ENCODE measurements at regions not wholly inside any gene's neighbourhood (a gene's known extent, or its start where the extent isn't known, plus 50 kb on each side); places are given as distances from the start of the nearest gene placed in this dataset.

GRCh38 chr1:22290157-22290556 is 147.3 kb upstream of the WNT4 start:
- Histone ChIP-seq H2BK15ac (ENCODE audit: low read length) (no peak overlapping the region), H3K36me3 (replicated peaks in 1 of 2; ENCODE audit: control insufficient read depth in 2 of 2, insufficient read depth in 2 of 2, low read length in 2 of 2) (no peaks in the 10 kb centered on the region), H3K27me3 (ENCODE audit: control insufficient read depth in 3 of 3, insufficient read depth in 3 of 3, low read depth in 1 of 3, low read length in 3 of 3) (peaks cover 0 to 9% (median 0%) of the 10 kb centered on the region in 3 experiments), H3K4ac (ENCODE audit: low read length) (no peak overlapping the region), H3K4me3 (ENCODE audit: low read length in 2 of 2) (no peak overlapping the region), H3K79me1 (ENCODE audit: low read depth, low read length) (no peaks in the 10 kb centered on the region), H3K14ac (ENCODE audit: low read length) (no peak overlapping the region), H2AFZ (ENCODE audit: low read length) (no peak overlapping the region), H3K18ac (ENCODE audit: low read length) (no peak overlapping the region), H3K27ac (replicated peaks; ENCODE audit: low read length) (no peak overlapping the region), H4K91ac (ENCODE audit: low read depth, low read length, poor library complexity) (no peak overlapping the region), H2BK12ac (ENCODE audit: low read length) (no peak overlapping the region), H3K4me2 (ENCODE audit: insufficient read depth, low read length, poor library complexity, severe bottlenecking) (no peak overlapping the region), H4K8ac (ENCODE audit: low read depth, low read length) (no peak overlapping the region), H3K9ac (ENCODE audit: low read depth, low read length, poor library complexity) (no peak overlapping the region), H2BK120ac (ENCODE audit: low read depth, low read length) (no peak overlapping the region), H2BK5ac (ENCODE audit: low read length) (no peak overlapping the region), H2AK5ac (ENCODE audit: low read depth, low read length) (no peak overlapping the region), H3K9me3 (replicated peaks in 1 of 2; ENCODE audit: control insufficient read depth in 2 of 2, insufficient read depth in 1 of 2, low read depth in 1 of 2, low read length in 2 of 2) (no peaks in the 10 kb centered on the region), H3K4me1 (ENCODE audit: control insufficient read depth in 2 of 2, insufficient read depth in 1 of 2, low read depth in 1 of 2, low read length in 2 of 2) (no peaks in the 10 kb centered on the region), H3K23ac (ENCODE audit: low read depth, low read length, poor library complexity) (no peak overlapping the region)
- no CpG with 5 or more reads among the region's 8 CpGs for WGBS, 2 donors (ENCODE audit: extremely low coverage in 2 of 2, insufficient read length in 2 of 2, insufficient replicate concordance in 1 of 2)
- no peak for DNase-seq (ENCODE audit: low spot score)

- H3K9me3 ChIP-seq (replicated peaks in 1 of 2; ENCODE audit: control insufficient read depth in 2 of 2, insufficient read depth in 1 of 2, low read depth in 1 of 2, low read length in 2 of 2) = no peaks in the 10 kb centered on the region
- H2BK12ac ChIP-seq (ENCODE audit: low read length) = no peak overlapping the region
- no peaks in the 10 kb centered on the region for H3K36me3 ChIP-seq (replicated peaks in 1 of 2; ENCODE audit: control insufficient read depth in 2 of 2, insufficient read depth in 2 of 2, low read length in 2 of 2)
- no peak overlapping the region for H2BK5ac ChIP-seq (ENCODE audit: low read length)
- no peak overlapping the region for H3K4ac ChIP-seq (ENCODE audit: low read length)
- no peak overlapping the region for H2AFZ ChIP-seq (ENCODE audit: low read length)
- H3K23ac ChIP-seq (ENCODE audit: low read depth, low read length, poor library complexity) = no peak overlapping the region
- no peak overlapping the region for H3K4me2 ChIP-seq (ENCODE audit: insufficient read depth, low read length, poor library complexity, severe bottlenecking)
- no CpG with 5 or more reads among the region's 9 CpGs for WGBS, 2 donors (ENCODE audit: extremely low coverage in 2 of 2, insufficient read length in 2 of 2, insufficient replicate concordance in 1 of 2)
- no peak overlapping the region for H2AK5ac ChIP-seq (ENCODE audit: low read depth, low read length)
- no peak overlapping the region for H3K4me3 ChIP-seq (ENCODE audit: low read length in 2 of 2)
- H3K9ac ChIP-seq (ENCODE audit: low read depth, low read length, poor library complexity) = no peak overlapping the region
- H3K14ac ChIP-seq (ENCODE audit: low read length) = no peak overlapping the region
- no peak overlapping the region for H3K27ac ChIP-seq (replicated peaks; ENCODE audit: low read length)
- H4K8ac ChIP-seq (ENCODE audit: low read depth, low read length) = no peak overlapping the region
- no peaks in the 10 kb centered on the region for H3K4me1 ChIP-seq (ENCODE audit: control insufficient read depth in 2 of 2, insufficient read depth in 1 of 2, low read depth in 1 of 2, low read length in 2 of 2)
- no peak overlapping the region for H4K91ac ChIP-seq (ENCODE audit: low read depth, low read length, poor library complexity)
- no peaks in the 10 kb centered on the region for H3K79me1 ChIP-seq (ENCODE audit: low read depth, low read length)
- peaks cover 0 to 9% (median 0%) of the 10 kb centered on the region in 3 experiments for H3K27me3 ChIP-seq (ENCODE audit: control insufficient read depth in 3 of 3, insufficient read depth in 3 of 3, low read depth in 1 of 3, low read length in 3 of 3)
- H3K18ac ChIP-seq (ENCODE audit: low read length) = no peak overlapping the region
- no peak overlapping the region for H2BK15ac ChIP-seq (ENCODE audit: low read length)
- no peak for DNase-seq (ENCODE audit: low spot score)
- H2BK120ac ChIP-seq (ENCODE audit: low read depth, low read length) = no peak overlapping the region
Measured at GRCh38 chr1:22290611-22291010, 147.7 kb upstream of the WNT4 start.

- Histone ChIP-seq H3K18ac (ENCODE audit: low read length) (no peak overlapping the region), H3K36me3 (replicated peaks in 1 of 2; ENCODE audit: control insufficient read depth in 2 of 2, insufficient read depth in 2 of 2, low read length in 2 of 2) (no peaks in the 10 kb centered on the region)
Measured at GRCh38 chr1:22291057-22291456, 148.2 kb upstream of the WNT4 start.

GRCh38 chr1:22291494-22291893 is 148.6 kb upstream of the WNT4 start:
- no peaks in the 10 kb centered on the region for H3K4me1 ChIP-seq (ENCODE audit: control insufficient read depth in 2 of 2, insufficient read depth in 1 of 2, low read depth in 1 of 2, low read length in 2 of 2)
- H2BK15ac ChIP-seq (ENCODE audit: low read length) = no peak overlapping the region
- H3K27me3 ChIP-seq (ENCODE audit: control insufficient read depth in 3 of 3, insufficient read depth in 3 of 3, low read depth in 1 of 3, low read length in 3 of 3) = peaks cover 0 to 16% (median 0%) of the 10 kb centered on the region in 3 experiments
- H3K23ac ChIP-seq (ENCODE audit: low read depth, low read length, poor library complexity) = no peak overlapping the region
- no peak overlapping the region for H3K4me2 ChIP-seq (ENCODE audit: insufficient read depth, low read length, poor library complexity, severe bottlenecking)
- H2AFZ ChIP-seq (ENCODE audit: low read length) = peak overlapping the region; percentile 41
- H3K18ac ChIP-seq (ENCODE audit: low read length) = no peak overlapping the region
- H2BK12ac ChIP-seq (ENCODE audit: low read length) = no peak overlapping the region
- H3K36me3 ChIP-seq (replicated peaks in 1 of 2; ENCODE audit: control insufficient read depth in 2 of 2, insufficient read depth in 2 of 2, low read length in 2 of 2) = no peaks in the 10 kb centered on the region
- no peaks in the 10 kb centered on the region for H3K9me3 ChIP-seq (replicated peaks in 1 of 2; ENCODE audit: control insufficient read depth in 2 of 2, insufficient read depth in 1 of 2, low read depth in 1 of 2, low read length in 2 of 2)
- H3K27ac ChIP-seq (replicated peaks; ENCODE audit: low read length) = no peak overlapping the region
- no peak overlapping the region for H4K8ac ChIP-seq (ENCODE audit: low read depth, low read length)
- H4K91ac ChIP-seq (ENCODE audit: low read depth, low read length, poor library complexity) = no peak overlapping the region
- H3K9ac ChIP-seq (ENCODE audit: low read depth, low read length, poor library complexity) = no peak overlapping the region
- H3K79me1 ChIP-seq (ENCODE audit: low read depth, low read length) = no peaks in the 10 kb centered on the region
- H3K4ac ChIP-seq (ENCODE audit: low read length) = no peak overlapping the region
- no peak overlapping the region for H2AK5ac ChIP-seq (ENCODE audit: low read depth, low read length)
- H3K14ac ChIP-seq (ENCODE audit: low read length) = no peak overlapping the region
- peak overlapping the region; percentile 25 for H2BK120ac ChIP-seq (ENCODE audit: low read depth, low read length)
- H2BK5ac ChIP-seq (ENCODE audit: low read length) = no peak overlapping the region
- DNase-seq (ENCODE audit: low spot score) = no peak
- H3K4me3 ChIP-seq (ENCODE audit: low read length in 2 of 2) = no peak overlapping the region

More at GRCh38 chr1:22291057-22291456, 148.2 kb upstream of the WNT4 start:
- no peak overlapping the region for H4K8ac ChIP-seq (ENCODE audit: low read depth, low read length)
- H3K4me1 ChIP-seq (ENCODE audit: control insufficient read depth in 2 of 2, insufficient read depth in 1 of 2, low read depth in 1 of 2, low read length in 2 of 2) = no peaks in the 10 kb centered on the region
- no peak overlapping the region for H3K4me3 ChIP-seq (ENCODE audit: low read length in 2 of 2)
- H2AK5ac ChIP-seq (ENCODE audit: low read depth, low read length) = no peak overlapping the region
- H3K14ac ChIP-seq (ENCODE audit: low read length) = no peak overlapping the region
- H3K27ac ChIP-seq (replicated peaks; ENCODE audit: low read length) = no peak overlapping the region
- H3K79me1 ChIP-seq (ENCODE audit: low read depth, low read length) = no peaks in the 10 kb centered on the region
- no peak overlapping the region for H2BK5ac ChIP-seq (ENCODE audit: low read length)
- H3K9me3 ChIP-seq (replicated peaks in 1 of 2; ENCODE audit: control insufficient read depth in 2 of 2, insufficient read depth in 1 of 2, low read depth in 1 of 2, low read length in 2 of 2) = no peaks in the 10 kb centered on the region
- H2BK120ac ChIP-seq (ENCODE audit: low read depth, low read length) = no peak overlapping the region
- no peak overlapping the region for H2BK12ac ChIP-seq (ENCODE audit: low read length)
- no peak overlapping the region for H3K23ac ChIP-seq (ENCODE audit: low read depth, low read length, poor library complexity)
- peaks cover 0 to 13% (median 0%) of the 10 kb centered on the region in 3 experiments for H3K27me3 ChIP-seq (ENCODE audit: control insufficient read depth in 3 of 3, insufficient read depth in 3 of 3, low read depth in 1 of 3, low read length in 3 of 3)
- DNase-seq (ENCODE audit: low spot score) = no peak
- H3K9ac ChIP-seq (ENCODE audit: low read depth, low read length, poor library complexity) = no peak overlapping the region
- H3K4ac ChIP-seq (ENCODE audit: low read length) = no peak overlapping the region
- H3K4me2 ChIP-seq (ENCODE audit: insufficient read depth, low read length, poor library complexity, severe bottlenecking) = no peak overlapping the region
- H2BK15ac ChIP-seq (ENCODE audit: low read length) = no peak overlapping the region
- no peak overlapping the region for H2AFZ ChIP-seq (ENCODE audit: low read length)
- no peak overlapping the region for H4K91ac ChIP-seq (ENCODE audit: low read depth, low read length, poor library complexity)
- no CpG with 5 or more reads among the region's 6 CpGs for WGBS, 2 donors (ENCODE audit: extremely low coverage in 2 of 2, insufficient read length in 2 of 2, insufficient replicate concordance in 1 of 2)
